ENCODE measurements at regions not wholly inside any gene's neighbourhood (a gene's known extent, or its start where the extent isn't known, plus 50 kb on each side); places are given as distances from the start of the nearest gene placed in this dataset.
A peak's percentile ranks its signal among the peaks of the same experiment; 100 is the strongest.

GRCh38 chr12:92439420-92439805, 263.4 kb upstream of the PLEKHG7 start:
- H3K9me3 ChIP-seq (ENCODE audit: low read depth, low read length), result no peaks in the 10 kb centered on the region
- H3K4me3 ChIP-seq (ENCODE audit: insufficient read depth, low read length), result no peak overlapping the region
- DNase-seq (ENCODE audit: insufficient read length, low spot score, missing footprints), result peak; percentile 50
- TF ChIP-seq, protein P1, sequence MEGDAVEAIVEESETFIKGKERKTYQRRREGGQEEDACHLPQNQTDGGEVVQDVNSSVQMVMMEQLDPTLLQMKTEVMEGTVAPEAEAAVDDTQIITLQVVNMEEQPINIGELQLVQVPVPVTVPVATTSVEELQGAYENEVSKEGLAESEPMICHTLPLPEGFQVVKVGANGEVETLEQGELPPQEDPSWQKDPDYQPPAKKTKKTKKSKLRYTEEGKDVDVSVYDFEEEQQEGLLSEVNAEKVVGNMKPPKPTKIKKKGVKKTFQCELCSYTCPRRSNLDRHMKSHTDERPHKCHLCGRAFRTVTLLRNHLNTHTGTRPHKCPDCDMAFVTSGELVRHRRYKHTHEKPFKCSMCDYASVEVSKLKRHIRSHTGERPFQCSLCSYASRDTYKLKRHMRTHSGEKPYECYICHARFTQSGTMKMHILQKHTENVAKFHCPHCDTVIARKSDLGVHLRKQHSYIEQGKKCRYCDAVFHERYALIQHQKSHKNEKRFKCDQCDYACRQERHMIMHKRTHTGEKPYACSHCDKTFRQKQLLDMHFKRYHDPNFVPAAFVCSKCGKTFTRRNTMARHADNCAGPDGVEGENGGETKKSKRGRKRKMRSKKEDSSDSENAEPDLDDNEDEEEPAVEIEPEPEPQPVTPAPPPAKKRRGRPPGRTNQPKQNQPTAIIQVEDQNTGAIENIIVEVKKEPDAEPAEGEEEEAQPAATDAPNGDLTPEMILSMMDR (IDR thresholded peaks at IDR 0.05; ENCODE audit: extremely low read depth, low read depth, low read length), result no peak
- H2AFZ ChIP-seq (ENCODE audit: low read length), result no peak overlapping the region
- H3K4me1 ChIP-seq (ENCODE audit: insufficient read depth, low read length), result peaks cover 13% of the 10 kb centered on the region
- H3K27ac ChIP-seq (ENCODE audit: low read depth, low read length), result peak overlapping the region; percentile 60
- no peaks in the 10 kb centered on the region for H4K20me1 ChIP-seq (ENCODE audit: insufficient read depth, low read length)
- H3K36me3 ChIP-seq (ENCODE audit: insufficient read depth, low read length), result no peaks in the 10 kb centered on the region
- H3K4me2 ChIP-seq (ENCODE audit: insufficient read depth, low read length), result peak overlapping the region; percentile 43
- no peaks in the 10 kb centered on the region for H3K79me2 ChIP-seq (ENCODE audit: insufficient read depth, low read length)
- H3K27me3 ChIP-seq (ENCODE audit: insufficient read depth, low read length), result no peaks in the 10 kb centered on the region

DNA sequence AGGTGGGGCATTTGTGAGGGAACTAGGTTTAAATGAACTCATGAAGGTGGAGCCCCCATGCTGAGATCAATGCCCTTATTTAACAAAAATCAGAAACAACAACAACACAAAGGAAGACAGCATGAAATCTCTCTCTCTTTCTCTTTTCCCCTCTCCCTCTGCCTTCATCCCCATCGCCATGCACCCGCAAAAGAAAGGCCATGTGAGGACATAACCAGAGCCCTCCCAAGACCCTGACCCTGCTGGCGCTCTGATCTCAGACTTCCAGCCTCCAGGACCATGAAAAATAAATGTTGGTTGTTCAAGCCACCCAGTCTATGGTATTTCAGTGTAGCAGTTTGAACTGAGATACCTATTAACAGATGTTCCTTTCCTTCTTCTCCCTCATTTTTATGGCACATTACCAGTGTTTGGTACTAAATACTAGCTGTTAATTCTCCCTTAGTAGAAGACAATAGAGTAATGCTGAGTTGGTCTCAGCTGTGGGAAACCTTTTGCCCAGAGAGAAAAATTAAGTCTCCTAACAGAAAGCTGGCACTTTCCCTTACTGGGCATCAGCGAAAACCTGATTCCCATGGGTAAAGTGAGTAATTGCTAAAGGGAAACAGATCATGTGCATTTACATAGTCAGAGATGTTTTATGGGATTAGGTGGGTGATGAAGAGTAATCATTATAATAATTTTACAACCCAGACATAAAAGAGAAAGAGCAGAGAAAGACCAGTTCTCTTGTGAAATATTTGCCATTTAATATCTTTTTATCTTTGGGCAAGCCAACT, 264.0 kb upstream of the PLEKHG7 start:
- Histone ChIP-seq H3K4me3 (ENCODE audit: insufficient read depth, low read length) (no peak overlapping the region), H3K9me3 (ENCODE audit: low read depth, low read length) (no peaks in the 10 kb centered on the region), H2AFZ (ENCODE audit: low read length) (no peak overlapping the region), H3K4me2 (ENCODE audit: insufficient read depth, low read length) (peak overlapping the region; percentile 43), H4K20me1 (ENCODE audit: insufficient read depth, low read length) (no peaks in the 10 kb centered on the region), H3K4me1 (ENCODE audit: insufficient read depth, low read length) (peaks cover 13% of the 10 kb centered on the region), H3K79me2 (ENCODE audit: insufficient read depth, low read length) (no peaks in the 10 kb centered on the region), H3K36me3 (ENCODE audit: insufficient read depth, low read length) (no peaks in the 10 kb centered on the region), H3K27me3 (ENCODE audit: insufficient read depth, low read length) (no peaks in the 10 kb centered on the region), H3K27ac (ENCODE audit: low read depth, low read length) (peak overlapping the region; percentile 60)
- no peak for DNase-seq (ENCODE audit: insufficient read length, low spot score, missing footprints)
- TF ChIP-seq, protein P1 (IDR thresholded peaks at IDR 0.05; ENCODE audit: extremely low read depth, low read depth, low read length), result no peak

- no peak overlapping the region for H3K4me2 ChIP-seq (ENCODE audit: insufficient read depth, low read length)
- peaks cover 13% of the 10 kb centered on the region for H3K4me1 ChIP-seq (ENCODE audit: insufficient read depth, low read length)
- no peak overlapping the region for H2AFZ ChIP-seq (ENCODE audit: low read length)
- no peaks in the 10 kb centered on the region for H3K79me2 ChIP-seq (ENCODE audit: insufficient read depth, low read length)
- no peaks in the 10 kb centered on the region for H3K9me3 ChIP-seq (ENCODE audit: low read depth, low read length)
- H3K27ac ChIP-seq (ENCODE audit: low read depth, low read length), result no peak overlapping the region
- H3K4me3 ChIP-seq (ENCODE audit: insufficient read depth, low read length), result no peak overlapping the region
- no peaks in the 10 kb centered on the region for H3K36me3 ChIP-seq (ENCODE audit: insufficient read depth, low read length)
- no peaks in the 10 kb centered on the region for H3K27me3 ChIP-seq (ENCODE audit: insufficient read depth, low read length)
- TF ChIP-seq, protein P1 (IDR thresholded peaks at IDR 0.05; ENCODE audit: extremely low read depth, low read depth, low read length), result no peak
- no peaks in the 10 kb centered on the region for H4K20me1 ChIP-seq (ENCODE audit: insufficient read depth, low read length)
- DNase-seq (ENCODE audit: insufficient read length, low spot score, missing footprints), result no peak
Measured at GRCh38 chr12:92437452-92437851, 265.3 kb upstream of the PLEKHG7 start.

DNA sequence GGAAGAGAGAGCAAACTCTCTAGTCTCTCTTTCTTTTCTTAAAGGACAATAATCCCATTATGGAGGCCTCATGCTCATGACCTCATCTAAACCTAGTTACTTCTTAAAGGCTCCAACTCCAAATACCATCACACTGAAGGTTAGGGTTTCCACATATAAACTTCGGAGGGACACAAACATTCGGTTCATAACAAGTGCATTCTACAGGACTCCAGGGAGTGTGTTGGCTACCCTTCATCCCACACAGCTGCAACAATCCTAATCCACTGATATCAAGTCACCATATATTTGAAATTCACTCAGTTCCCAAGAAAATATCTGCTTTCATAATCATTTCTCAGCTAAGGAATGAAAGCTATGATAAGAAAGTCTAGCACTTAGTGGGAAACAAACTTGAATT, 265.9 kb upstream of the PLEKHG7 start:
- H3K4me3 ChIP-seq (ENCODE audit: insufficient read depth, low read length), result no peak overlapping the region
- no peaks in the 10 kb centered on the region for H4K20me1 ChIP-seq (ENCODE audit: insufficient read depth, low read length)
- H3K27ac ChIP-seq (ENCODE audit: low read depth, low read length), result no peak overlapping the region
- no peak for DNase-seq (ENCODE audit: insufficient read length, low spot score, missing footprints)
- no peaks in the 10 kb centered on the region for H3K9me3 ChIP-seq (ENCODE audit: low read depth, low read length)
- TF ChIP-seq, protein P1 (IDR thresholded peaks at IDR 0.05; ENCODE audit: extremely low read depth, low read depth, low read length), result no peak
- no peaks in the 10 kb centered on the region for H3K79me2 ChIP-seq (ENCODE audit: insufficient read depth, low read length)
- H3K27me3 ChIP-seq (ENCODE audit: insufficient read depth, low read length), result no peaks in the 10 kb centered on the region
- no peak overlapping the region for H2AFZ ChIP-seq (ENCODE audit: low read length)
- peaks cover 13% of the 10 kb centered on the region for H3K4me1 ChIP-seq (ENCODE audit: insufficient read depth, low read length)
- H3K4me2 ChIP-seq (ENCODE audit: insufficient read depth, low read length), result no peak overlapping the region
- no peaks in the 10 kb centered on the region for H3K36me3 ChIP-seq (ENCODE audit: insufficient read depth, low read length)

Data from osteoblast (primary cell).